ENCODE measurements at regions not wholly inside any gene's neighbourhood (a gene's known extent, or its start where the extent isn't known, plus 50 kb on each side); places are given as distances from the start of the nearest gene placed in this dataset.

GRCh38 chr12:115698257-115698656, 579.2 kb downstream of the MED13L start:
- Histone ChIP-seq H2AFZ (ENCODE audit: low read length) (no peak overlapping the region), H3K36me3 (ENCODE audit: low read depth, low read length) (no peaks in the 10 kb centered on the region), H3K4me2 (ENCODE audit: low read length) (no peak overlapping the region), H3K9ac (ENCODE audit: low read length) (no peak overlapping the region), H3K4me1 (ENCODE audit: insufficient read depth, low read length) (no peaks in the 10 kb centered on the region), H3K9me3 (ENCODE audit: low read length) (no peaks in the 10 kb centered on the region), H3K4me3 (ENCODE audit: low read length) (no peak overlapping the region), H3K27me3 (ENCODE audit: low read length) (peaks cover 22% of the 10 kb centered on the region), H4K20me1 (ENCODE audit: low read length) (no peaks in the 10 kb centered on the region), H3F3A (ENCODE audit: low read length, unreplicated experiment) (no peaks in the 10 kb centered on the region), H3K27ac (ENCODE audit: low read length) (no peak overlapping the region), H3K9me2 (replicated peaks; ENCODE audit: low read length) (no peaks in the 10 kb centered on the region), H3K79me2 (ENCODE audit: low read length) (no peaks in the 10 kb centered on the region)
- no TSS peak for BruUV-seq (replicated peaks)
- ChIA-PET POLR2A (ENCODE audit: unreplicated experiment) (no interaction called here), CTCF (no interaction called here)
- no peak for DNase-seq
- intact Hi-C loops (cut with micrococcal nuclease), result no loop called here
- TF ChIP-seq EZH2phosphoT487 (IDR thresholded peaks at IDR 0.05; ENCODE audit: borderline replicate concordance, low read length) (no peak), EZH2 (IDR thresholded peaks at IDR 0.05; ENCODE audit: low read length, unreplicated experiment) (no peak)
- TF ChIP-seq, protein P1, sequence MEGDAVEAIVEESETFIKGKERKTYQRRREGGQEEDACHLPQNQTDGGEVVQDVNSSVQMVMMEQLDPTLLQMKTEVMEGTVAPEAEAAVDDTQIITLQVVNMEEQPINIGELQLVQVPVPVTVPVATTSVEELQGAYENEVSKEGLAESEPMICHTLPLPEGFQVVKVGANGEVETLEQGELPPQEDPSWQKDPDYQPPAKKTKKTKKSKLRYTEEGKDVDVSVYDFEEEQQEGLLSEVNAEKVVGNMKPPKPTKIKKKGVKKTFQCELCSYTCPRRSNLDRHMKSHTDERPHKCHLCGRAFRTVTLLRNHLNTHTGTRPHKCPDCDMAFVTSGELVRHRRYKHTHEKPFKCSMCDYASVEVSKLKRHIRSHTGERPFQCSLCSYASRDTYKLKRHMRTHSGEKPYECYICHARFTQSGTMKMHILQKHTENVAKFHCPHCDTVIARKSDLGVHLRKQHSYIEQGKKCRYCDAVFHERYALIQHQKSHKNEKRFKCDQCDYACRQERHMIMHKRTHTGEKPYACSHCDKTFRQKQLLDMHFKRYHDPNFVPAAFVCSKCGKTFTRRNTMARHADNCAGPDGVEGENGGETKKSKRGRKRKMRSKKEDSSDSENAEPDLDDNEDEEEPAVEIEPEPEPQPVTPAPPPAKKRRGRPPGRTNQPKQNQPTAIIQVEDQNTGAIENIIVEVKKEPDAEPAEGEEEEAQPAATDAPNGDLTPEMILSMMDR (conservative IDR thresholded peaks at IDR 0.05; ENCODE audit: low read depth, low read length), result no peak
- ATAC-seq, result no peak

DNA sequence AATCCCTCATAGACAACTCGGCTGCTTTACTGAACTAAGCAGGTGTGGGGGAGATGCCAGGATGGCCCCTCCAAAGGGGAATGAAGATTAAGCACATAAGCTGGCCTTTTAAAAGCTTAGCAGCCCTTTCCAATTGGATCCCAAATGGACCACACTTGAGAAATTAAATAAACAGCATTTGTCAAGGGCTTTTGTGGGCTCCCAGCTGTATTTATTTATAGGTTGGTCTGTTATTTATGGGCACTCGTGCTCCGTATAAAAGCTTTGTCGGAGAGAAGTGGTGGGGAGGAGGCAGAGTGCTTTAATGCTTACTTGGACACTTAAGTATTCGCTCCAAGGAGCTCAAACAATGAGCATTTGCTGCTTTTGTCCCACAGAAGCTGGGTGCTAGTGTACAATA, 580.2 kb downstream of the MED13L start:
- no TSS peak for BruUV-seq (replicated peaks)
- H3K4me1 ChIP-seq (ENCODE audit: insufficient read depth, low read length), result no peaks in the 10 kb centered on the region
- ChIA-PET CTCF (no interaction called here), POLR2A (ENCODE audit: unreplicated experiment) (no interaction called here)
- H3F3A ChIP-seq (ENCODE audit: low read length, unreplicated experiment), result no peaks in the 10 kb centered on the region
- no peaks in the 10 kb centered on the region for H3K36me3 ChIP-seq (ENCODE audit: low read depth, low read length)
- no peak overlapping the region for H3K4me3 ChIP-seq (ENCODE audit: low read length)
- no peak overlapping the region for H3K9ac ChIP-seq (ENCODE audit: low read length)
- H2AFZ ChIP-seq (ENCODE audit: low read length), result no peak overlapping the region
- TF ChIP-seq, protein P1 (conservative IDR thresholded peaks at IDR 0.05; ENCODE audit: low read depth, low read length), result no peak
- TF ChIP-seq EZH2phosphoT487 (IDR thresholded peaks at IDR 0.05; ENCODE audit: borderline replicate concordance, low read length) (no peak), EZH2 (IDR thresholded peaks at IDR 0.05; ENCODE audit: low read length, unreplicated experiment) (no peak)
- no peaks in the 10 kb centered on the region for H3K9me3 ChIP-seq (ENCODE audit: low read length)
- no peaks in the 10 kb centered on the region for H3K79me2 ChIP-seq (ENCODE audit: low read length)
- DNase-seq, result no peak
- no peak for ATAC-seq
- peaks cover 22% of the 10 kb centered on the region for H3K27me3 ChIP-seq (ENCODE audit: low read length)
- intact Hi-C loops (cut with micrococcal nuclease), result no loop called here
- H4K20me1 ChIP-seq (ENCODE audit: low read length), result no peaks in the 10 kb centered on the region
- no peak overlapping the region for H3K27ac ChIP-seq (ENCODE audit: low read length)
- H3K9me2 ChIP-seq (replicated peaks; ENCODE audit: low read length), result no peaks in the 10 kb centered on the region
- no peak overlapping the region for H3K4me2 ChIP-seq (ENCODE audit: low read length)

DNA sequence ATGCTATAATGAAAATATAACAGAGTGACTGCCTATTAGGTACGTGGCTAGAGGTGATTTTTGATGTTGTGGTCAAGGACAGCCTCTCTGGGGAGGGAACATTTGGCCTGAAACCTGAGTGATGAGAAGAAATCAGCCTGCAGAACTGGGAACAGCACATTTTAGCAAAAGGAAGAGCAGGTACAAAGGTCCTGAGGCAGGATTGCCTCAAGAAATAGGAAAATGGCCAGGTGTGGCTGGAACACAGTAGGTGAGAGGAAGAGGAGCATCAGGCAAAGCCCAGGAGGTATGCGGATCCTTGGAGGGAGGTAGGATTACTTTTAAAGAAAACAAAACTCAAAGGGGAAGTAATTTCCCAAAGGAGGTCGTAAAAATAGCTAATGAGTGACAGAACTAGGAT, 582.9 kb downstream of the MED13L start:
- no peaks in the 10 kb centered on the region for H3F3A ChIP-seq (ENCODE audit: low read length, unreplicated experiment)
- H3K27ac ChIP-seq (ENCODE audit: low read length), result no peak overlapping the region
- no peak for DNase-seq
- H3K9ac ChIP-seq (ENCODE audit: low read length), result no peak overlapping the region
- no peak overlapping the region for H2AFZ ChIP-seq (ENCODE audit: low read length)
- no peak for ATAC-seq
- no peak overlapping the region for H3K4me2 ChIP-seq (ENCODE audit: low read length)
- no peak overlapping the region for H3K4me3 ChIP-seq (ENCODE audit: low read length)
- BruUV-seq (replicated peaks), result no TSS peak
- no peaks in the 10 kb centered on the region for H3K36me3 ChIP-seq (ENCODE audit: low read depth, low read length)
- peaks cover 4% of the 10 kb centered on the region; the same call in 1 of the 2 replicates for H3K4me1 ChIP-seq (ENCODE audit: insufficient read depth, low read length)
- ChIA-PET POLR2A (ENCODE audit: unreplicated experiment) (no interaction called here), CTCF (no interaction called here)
- no peaks in the 10 kb centered on the region for H3K9me2 ChIP-seq (replicated peaks; ENCODE audit: low read length)
- TF ChIP-seq, protein P1 (conservative IDR thresholded peaks at IDR 0.05; ENCODE audit: low read depth, low read length), result no peak
- no peak for TF ChIP-seq EZH2 (IDR thresholded peaks at IDR 0.05; ENCODE audit: low read length, unreplicated experiment)
- TF ChIP-seq EZH2phosphoT487 (IDR thresholded peaks at IDR 0.05; ENCODE audit: borderline replicate concordance, low read length), result no peak
- H3K27me3 ChIP-seq (ENCODE audit: low read length), result peaks cover 14% of the 10 kb centered on the region
- H3K79me2 ChIP-seq (ENCODE audit: low read length), result no peaks in the 10 kb centered on the region
- H4K20me1 ChIP-seq (ENCODE audit: low read length), result no peaks in the 10 kb centered on the region
- intact Hi-C loops (cut with micrococcal nuclease), result no loop called here
- no peaks in the 10 kb centered on the region for H3K9me3 ChIP-seq (ENCODE audit: low read length)
